GM19324 (cell line): ENCODE measurements at regions not wholly inside any gene's neighbourhood (a gene's known extent, or its start where the extent isn't known, plus 50 kb on each side); places are given as distances from the start of the nearest gene placed in this dataset.

Experiments used
- ATAC-seq: cut with Tn5 transposase; IDR thresholded peaks from one replicate; pipeline ENCODE4 v1.9.1; 2021; ENCODE audit warnings: mild to moderate bottlenecking, moderate library complexity; ENCODE audit not compliant: unreplicated experiment, low FRiP score

- no peak for ATAC-seq
These were observed 176.2 kb upstream of the MAOA start for GRCh38 chrX:43479850-43480249.

GRCh38 chrX:43481576-43481975 is 174.5 kb upstream of the MAOA start:
- ATAC-seq, result no peak

- ATAC-seq, result no peak
These were observed 162.3 kb upstream of the MAOA start for GRCh38 chrX:43493756-43494155.

GRCh38 chrX:43500246-43500645 is 155.9 kb upstream of the MAOA start:
- no peak for ATAC-seq

- no peak for ATAC-seq
These were observed 155.0 kb upstream of the MAOA start for GRCh38 chrX:43500996-43501694.

GRCh38 chrX:43504394-43504793 is 151.7 kb upstream of the MAOA start:
- no peak for ATAC-seq

GRCh38 chrX:43505769-43506168 is 150.3 kb upstream of the MAOA start:
- ATAC-seq, result no peak

- ATAC-seq, result no peak
These were observed 147.4 kb upstream of the MAOA start for GRCh38 chrX:43508694-43509093.

GRCh38 chrX:43510209-43510608 is 145.9 kb upstream of the MAOA start:
- ATAC-seq, result no peak

- ATAC-seq, result no peak
These were observed 143.0 kb upstream of the MAOA start for GRCh38 chrX:43513085-43513484.

- no peak for ATAC-seq
These were observed 141.3 kb upstream of the MAOA start for GRCh38 chrX:43514820-43515219.

- ATAC-seq, result no peak
These were observed 133.5 kb upstream of the MAOA start for GRCh38 chrX:43522582-43522981.

GRCh38 chrX:43525901-43526610 is 130.0 kb upstream of the MAOA start:
- no peak for ATAC-seq

GRCh38 chrX:43526878-43527277 is 129.2 kb upstream of the MAOA start:
- no peak for ATAC-seq

- ATAC-seq, result no peak
These were observed 128.3 kb upstream of the MAOA start for GRCh38 chrX:43527801-43528200.

- ATAC-seq, result no peak
These were observed 125.3 kb upstream of the MAOA start for GRCh38 chrX:43530837-43531236.

GRCh38 chrX:43540318-43540717 is 115.8 kb upstream of the MAOA start:
- no peak for ATAC-seq

GRCh38 chrX:43551590-43551989 is 104.5 kb upstream of the MAOA start:
- no peak for ATAC-seq

GRCh38 chrX:43552156-43552555 is 103.9 kb upstream of the MAOA start:
- no peak for ATAC-seq

GRCh38 chrX:43552703-43553102 is 103.4 kb upstream of the MAOA start:
- no peak for ATAC-seq

- no peak for ATAC-seq
These were observed 102.8 kb upstream of the MAOA start for GRCh38 chrX:43553257-43553656.

GRCh38 chrX:43556207-43556606 is 99.9 kb upstream of the MAOA start:
- no peak for ATAC-seq
